DMS79 treated with DMSO at 0.1 percent for 48 hours (cell line): ENCODE measurements at regions not wholly inside any gene's neighbourhood (a gene's known extent, or its start where the extent isn't known, plus 50 kb on each side); places are given as distances from the start of the nearest gene placed in this dataset.

ENCODE experiments used
- DNase-seq: peaks from one replicate; lab custom pipeline; 2025; lab: John Stamatoyannopoulos, UW

- no peak for DNase-seq
Observed at GRCh38 chr18:51726614-51727013, 529.1 kb upstream of the MEX3C start.

DNA sequence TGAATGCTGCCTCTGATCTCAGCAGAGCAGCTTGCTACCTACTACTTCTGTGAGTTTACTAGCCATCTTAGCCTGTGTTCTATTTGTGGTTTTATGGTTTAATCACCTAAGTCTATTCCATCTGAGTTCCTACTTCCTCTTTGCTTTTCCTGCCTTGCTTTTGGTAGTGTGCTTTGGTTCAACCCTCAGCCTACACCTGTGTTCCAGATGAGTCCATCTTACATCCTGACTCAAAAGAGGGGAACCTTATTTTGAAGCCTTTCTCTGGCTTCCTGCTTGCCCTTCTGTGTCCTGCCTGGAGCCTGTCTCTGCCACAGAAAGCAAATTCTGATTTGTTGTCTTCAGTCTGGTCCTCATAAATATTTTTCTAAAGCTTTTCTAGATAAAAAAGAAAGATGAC is 530.3 kb upstream of the MEX3C start:
- DNase-seq: no peak

DNA sequence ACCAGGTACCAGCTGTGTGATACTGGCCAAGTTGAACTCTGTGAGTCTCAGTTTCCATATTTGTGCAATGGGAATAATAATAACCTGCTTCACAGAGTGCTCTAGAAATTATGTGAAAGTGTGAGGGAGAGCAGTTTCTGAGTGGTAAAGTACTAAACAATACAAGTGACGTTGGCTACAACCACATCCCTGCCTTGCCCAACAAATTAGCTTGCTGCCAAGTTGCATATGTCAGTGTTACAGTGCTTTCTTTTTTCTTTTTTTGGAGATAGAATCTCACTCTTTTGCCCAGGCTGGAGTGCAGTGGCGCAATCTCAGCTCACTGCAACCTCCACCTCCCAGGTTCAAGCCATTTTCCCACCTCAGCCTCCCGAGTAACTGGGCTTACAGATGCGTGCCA is 533.6 kb upstream of the MEX3C start:
- no peak for DNase-seq

DNA sequence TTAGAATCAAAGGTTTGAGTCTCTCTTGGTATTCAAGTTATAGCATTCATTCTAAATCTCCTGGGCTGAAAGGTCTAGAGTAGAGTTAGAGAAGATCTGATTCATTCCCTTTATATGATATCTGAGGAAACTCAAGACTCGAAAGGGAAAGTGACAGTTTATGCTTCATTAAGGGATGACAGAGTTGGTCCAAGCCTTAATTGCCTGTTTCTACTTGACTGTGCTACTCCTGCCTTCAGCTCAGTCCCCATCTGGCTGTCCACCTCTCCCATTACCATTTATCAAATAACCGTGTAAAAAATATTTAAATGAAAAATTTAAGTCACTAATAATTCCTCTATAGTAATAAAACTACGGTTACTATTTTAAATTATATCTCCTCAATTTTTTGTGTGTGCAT is 537.1 kb upstream of the MEX3C start:
- no peak for DNase-seq

- no peak for DNase-seq
Observed at GRCh38 chr18:51739044-51739666, 541.7 kb upstream of the MEX3C start.

DNA sequence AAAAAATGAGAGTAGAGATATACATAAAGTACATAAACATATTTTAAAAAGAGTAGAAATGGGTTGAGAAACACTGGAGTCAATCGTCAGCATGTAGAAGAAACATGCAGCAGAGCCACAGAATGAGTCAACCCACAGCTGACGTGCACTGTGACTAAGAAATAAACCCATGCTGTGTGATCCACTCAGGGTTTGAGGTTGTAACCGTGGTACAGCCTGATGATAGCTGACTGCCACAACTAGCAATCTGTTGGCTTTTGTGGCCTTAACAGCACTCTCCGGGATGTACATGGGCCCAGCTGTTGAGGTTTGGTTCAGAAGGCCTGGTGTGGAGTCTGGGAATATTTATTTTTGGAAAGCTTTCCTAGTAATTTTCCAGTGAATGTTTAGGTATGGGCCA is 554.4 kb upstream of the MEX3C start:
- DNase-seq: no peak

DNA sequence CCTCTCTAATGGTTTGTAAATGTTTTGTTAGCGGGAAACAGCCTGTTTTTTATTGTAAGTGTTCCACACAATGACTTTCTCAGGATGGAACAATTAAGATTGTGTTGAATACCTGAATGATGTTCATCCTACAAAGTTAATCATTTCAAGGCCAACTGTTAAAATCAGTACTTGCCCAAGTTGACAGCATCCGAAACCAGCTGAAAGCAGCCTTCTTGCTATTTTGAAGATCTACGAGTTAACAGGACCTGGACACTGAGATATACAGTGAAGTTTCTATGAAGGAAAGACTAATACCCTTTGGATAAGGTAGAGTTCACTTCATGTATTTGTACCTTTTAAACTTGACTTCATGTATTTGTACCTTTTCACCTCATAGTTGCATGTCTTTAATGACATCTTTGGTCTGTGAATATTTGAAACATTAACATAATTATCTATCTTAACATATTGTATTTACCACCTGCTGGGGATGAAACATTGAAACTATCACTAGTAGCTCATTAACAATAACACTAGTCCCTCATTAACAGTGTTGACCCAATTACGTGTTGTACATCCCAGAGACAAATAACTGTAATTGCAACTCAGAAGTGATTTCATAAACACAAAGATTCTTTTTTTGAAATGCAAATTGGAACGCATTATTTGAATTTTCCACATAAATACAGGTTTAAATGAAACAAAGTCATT is 556.0 kb upstream of the MEX3C start:
- no peak for DNase-seq

DNA sequence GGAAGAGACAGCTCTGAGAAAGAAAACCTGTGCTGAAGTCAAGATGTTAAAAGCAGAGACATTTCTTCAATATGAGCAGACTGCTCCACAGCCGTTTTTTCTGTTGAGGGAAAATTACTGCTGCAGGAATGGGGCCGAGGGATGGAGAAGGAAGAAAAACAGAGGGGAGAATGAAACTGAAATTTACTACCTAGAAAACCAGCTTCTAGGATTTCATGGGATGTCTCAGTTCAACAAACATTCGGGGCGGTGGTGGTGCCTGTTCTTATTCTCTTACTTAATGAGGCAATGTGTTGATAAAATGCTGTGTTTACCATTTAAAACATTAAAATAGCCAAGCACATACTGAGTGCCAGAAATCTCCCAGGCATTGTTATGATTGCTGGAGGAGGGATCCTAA is 557.1 kb upstream of the MEX3C start:
- no peak for DNase-seq

DNA sequence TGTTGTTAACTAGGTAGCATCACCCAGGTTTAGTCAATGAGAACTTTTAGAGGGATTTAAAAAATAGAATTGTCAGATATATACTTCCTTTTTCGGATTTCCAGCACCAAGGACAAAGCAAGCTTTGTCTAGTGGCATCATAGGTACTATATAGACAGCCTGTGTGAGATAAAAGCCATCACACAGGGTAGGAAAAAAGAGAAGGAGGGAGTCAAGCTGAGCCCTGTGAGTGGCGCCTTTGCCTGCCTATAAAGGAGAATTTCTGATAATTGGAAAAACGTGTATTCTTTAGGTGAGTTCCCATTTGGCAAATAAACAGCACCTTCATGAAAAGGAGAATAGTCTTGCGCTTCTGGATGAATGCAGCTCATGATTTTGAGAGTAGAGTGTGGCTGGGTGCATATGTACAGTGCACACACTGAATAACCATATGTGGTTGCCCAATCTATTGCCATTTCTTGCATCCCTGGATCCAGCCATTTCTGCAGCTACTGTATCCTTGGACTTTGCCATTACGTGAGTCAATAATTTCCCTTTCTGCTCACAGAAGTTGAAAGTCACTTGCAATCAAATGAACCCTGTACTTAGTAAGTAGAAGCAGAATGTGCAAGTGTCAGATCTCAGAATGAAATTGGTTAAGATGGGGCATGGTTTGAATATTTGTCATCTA is 559.9 kb upstream of the MEX3C start:
- no peak for DNase-seq

GRCh38 chr18:51762373-51762772 is 564.9 kb upstream of the MEX3C start:
- DNase-seq: no peak

DNA sequence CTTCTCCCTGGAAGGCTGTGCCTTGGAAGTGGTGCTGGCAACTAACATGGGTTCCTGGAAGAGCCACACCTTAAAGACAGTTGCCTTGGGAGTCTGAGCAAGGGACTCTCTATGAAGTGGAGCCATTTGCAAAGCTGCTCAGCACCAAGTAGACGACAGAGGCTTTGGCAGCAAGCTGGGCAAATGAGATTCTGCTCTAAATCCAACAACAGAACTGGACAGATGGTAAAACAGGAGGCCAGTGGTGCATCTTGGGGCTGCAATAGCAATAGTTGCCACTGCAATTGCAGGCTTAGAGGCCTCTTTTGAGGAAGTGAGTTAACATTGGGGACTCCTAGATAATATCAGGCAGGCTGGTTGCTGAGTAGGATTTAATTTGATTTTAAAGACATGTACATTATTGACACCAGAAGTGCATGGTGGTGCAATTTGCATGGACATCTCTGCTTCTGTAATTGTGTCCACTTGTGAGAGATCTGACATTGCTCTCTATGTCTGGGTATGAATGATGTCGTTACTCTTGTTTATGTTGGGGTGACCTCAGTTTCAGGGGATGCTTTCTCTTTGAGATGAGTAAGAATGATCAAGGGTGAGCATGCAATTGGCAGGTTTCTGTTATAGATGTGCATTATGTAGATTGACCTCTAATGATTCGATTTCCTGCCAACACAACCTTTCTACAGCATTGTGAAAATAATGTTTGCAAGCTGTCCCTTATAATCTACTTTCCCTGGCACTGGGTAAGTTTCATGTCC is 568.3 kb upstream of the MEX3C start:
- DNase-seq: no peak

- no peak for DNase-seq
Observed at GRCh38 chr18:51767293-51767692, 569.8 kb upstream of the MEX3C start.

DNA sequence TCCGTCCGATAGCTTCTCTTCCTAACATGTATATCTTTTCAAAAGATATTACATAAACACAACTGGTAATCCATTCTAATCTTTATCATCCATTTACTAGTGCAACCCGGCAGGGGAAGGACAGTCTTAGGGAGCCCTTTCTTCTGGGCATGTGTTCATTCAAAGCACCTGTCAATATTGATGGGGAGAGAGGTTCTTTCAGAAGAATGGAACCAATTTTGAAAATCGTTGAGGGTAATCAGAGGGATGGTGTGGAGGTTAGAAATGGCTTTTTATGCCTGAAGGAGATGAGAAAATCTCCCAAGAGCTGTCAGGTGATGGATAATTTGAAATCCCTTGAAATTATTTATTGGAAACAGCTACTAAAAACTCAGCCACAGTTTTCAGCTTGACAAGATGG is 561.9 kb upstream of the DCC start:
- DNase-seq: no peak

- DNase-seq: no peak
Observed at GRCh38 chr18:51789871-51790270, 550.1 kb upstream of the DCC start.

DNA sequence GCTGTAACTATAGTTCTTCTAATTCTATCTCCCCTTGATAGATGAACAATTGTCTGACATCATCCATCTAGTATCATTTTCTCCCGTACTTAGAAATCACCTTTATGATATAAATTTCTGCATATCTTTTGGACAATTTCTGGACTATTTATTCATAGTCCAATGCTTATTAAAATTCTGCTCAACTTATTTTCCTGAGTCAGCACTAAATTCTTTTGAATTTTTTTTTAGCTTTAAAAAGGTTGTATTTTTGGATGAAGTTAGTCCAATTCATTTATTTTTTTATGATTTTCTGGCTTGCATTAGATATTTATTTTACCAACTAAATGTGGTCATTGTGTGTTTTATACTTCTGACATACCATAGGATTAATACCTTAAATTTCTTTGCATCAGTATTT is 538.5 kb upstream of the DCC start:
- no peak for DNase-seq

DNA sequence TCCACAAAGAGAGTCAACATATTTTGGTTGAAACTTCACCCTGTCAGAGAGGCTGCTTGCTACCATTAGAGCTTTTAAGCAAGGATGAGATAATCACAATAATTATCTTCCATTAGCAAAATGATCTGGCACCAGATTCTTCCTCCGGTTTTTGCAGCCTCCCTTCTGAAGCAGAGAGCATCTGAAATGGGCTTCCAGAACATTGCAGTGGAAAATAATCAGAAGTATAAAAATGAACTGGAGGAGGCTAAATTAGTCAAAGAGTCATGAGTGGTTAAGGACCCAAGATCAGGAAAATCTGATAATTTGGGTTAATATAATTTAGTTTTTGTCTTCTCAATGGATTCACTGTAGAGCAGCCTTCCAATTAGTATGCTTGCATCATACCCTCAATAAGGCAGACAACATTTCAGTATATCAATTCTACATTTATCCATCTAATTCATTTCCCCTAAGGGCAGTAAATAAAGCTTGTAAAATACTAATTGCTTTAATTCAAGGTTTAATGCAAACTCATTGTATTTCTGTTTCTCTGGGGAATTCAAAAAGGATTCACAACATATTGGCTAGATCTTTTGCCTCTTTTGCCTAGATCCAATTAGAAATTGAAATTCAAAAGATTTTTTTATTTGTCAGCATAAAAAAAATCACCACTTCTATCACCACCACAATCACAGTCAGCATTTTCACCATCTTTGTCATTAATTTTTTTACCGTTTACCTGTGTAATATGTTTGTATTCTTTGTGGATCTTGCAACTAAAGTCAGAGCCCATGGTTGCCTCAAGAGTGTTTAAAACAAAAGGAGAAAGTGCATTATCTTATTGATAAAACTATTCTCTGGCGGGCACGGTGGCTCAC is 537.2 kb upstream of the DCC start:
- DNase-seq: no peak

GRCh38 chr18:51807336-51807735 is 532.7 kb upstream of the DCC start:
- DNase-seq: no peak

GRCh38 chr18:51811883-51812282 is 528.1 kb upstream of the DCC start:
- DNase-seq: no peak

DNA sequence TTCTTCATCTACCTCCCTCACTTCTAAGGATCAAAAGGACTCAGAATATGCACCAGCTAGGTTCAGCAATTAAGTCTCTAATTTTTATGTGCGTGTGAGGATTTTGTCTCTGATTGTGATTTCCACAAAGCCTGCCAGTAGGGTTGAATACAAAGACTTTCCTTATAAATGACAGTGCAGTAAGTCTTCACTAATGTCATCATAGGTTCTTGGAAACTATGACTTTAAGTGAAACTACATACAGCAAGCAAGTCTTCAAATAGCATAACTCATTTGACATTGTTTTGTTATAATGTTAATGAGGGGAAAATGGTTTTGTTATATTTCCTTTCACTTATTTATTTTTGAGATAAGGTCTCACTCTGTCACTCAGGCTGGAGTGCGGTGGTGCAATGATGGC is 526.3 kb upstream of the DCC start:
- DNase-seq: no peak

- no peak for DNase-seq
Observed at GRCh38 chr18:51821610-51822009, 518.4 kb upstream of the DCC start.

DNA sequence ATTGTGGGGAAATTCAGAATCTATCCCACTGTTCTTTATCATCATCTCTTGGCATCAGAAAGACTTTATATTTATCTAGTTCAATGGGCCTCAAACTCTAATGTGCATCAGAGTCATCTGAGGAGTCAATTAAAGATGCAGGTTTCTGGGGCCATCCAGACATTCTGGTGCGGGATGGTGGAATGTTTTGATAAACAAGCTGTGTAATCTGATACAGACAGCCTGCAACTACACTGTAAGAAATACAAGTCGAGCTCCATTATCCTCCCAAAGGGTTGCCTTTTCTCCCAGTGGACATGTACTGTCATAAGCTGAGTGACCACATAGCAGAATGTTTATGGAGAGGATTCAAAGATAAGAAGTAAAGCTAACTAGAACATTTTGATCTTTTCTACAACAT is 515.3 kb upstream of the DCC start:
- no peak for DNase-seq

- no peak for DNase-seq
Observed at GRCh38 chr18:51833850-51834249, 506.1 kb upstream of the DCC start.
